ENCODE measurements at regions not wholly inside any gene's neighbourhood (a gene's known extent, or its start where the extent isn't known, plus 50 kb on each side); places are given as distances from the start of the nearest gene placed in this dataset.
"Not testable (repeated sequence)": the region's sequence is repeated elsewhere in the genome, so short reads cannot be mapped to it uniquely, and the experiment has no call there.

DNA sequence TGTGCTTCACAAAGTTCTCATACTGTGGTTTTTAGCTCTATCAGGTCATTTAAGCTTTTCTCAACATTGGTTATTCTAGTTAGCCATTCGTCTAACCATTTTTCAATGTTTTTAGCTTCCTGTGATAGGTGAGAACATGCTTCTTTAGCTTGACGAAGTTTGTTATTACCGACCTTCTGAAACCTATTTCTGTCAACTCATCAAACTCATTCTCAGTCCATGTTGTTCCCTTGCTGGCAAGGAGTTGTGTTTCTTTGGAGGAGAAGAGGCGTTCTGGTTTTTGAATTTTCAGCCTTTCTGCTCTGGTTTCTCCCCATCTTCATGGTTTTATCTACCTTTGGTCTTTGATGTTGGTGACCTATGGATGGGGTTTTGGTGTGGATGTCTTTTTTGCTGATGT lies 120.9 kb downstream of the NFKBIZ start:
- no CpG with 5 or more reads among the region's 4 CpGs for WGBS (ENCODE audit: extremely low coverage, insufficient coverage, low lambda C conversion rate)
- H3K27me3 ChIP-seq (ENCODE audit: insufficient read depth, low read length, poor library complexity): no peaks in the 10 kb centered on the region

DNA sequence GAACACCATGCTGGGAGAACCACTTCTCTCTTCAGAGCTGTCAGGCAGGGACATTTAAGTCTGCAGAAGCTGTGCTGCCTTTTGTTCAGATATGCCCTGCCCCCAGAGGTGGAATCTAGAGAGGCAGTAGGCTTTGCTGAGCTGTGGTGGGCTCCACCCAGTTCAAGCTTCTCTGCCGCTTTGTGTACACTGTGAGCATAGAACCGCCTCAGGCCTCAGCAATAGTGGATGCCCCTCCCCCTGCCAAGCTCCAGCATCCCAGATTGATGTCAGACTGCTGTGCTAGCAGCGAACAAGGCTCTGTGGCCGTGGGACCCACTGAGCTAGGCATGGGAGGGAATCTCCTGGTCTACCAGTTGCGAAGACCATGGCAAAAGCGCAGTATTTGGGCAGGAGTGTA lies 121.6 kb downstream of the NFKBIZ start:
- Histone ChIP-seq H4K5ac (ENCODE audit: low read length) (no peak overlapping the region), H3K9ac (ENCODE audit: low read length) (no peak overlapping the region), H3K18ac (ENCODE audit: low read length) (no peak overlapping the region), H2BK120ac (ENCODE audit: low read depth, low read length) (no peak overlapping the region), H3K56ac (ENCODE audit: low read length) (no peak overlapping the region), H3K36me3 (ENCODE audit: control insufficient read depth, insufficient read depth, low read length) (no peaks in the 10 kb centered on the region), H3K4me2 (ENCODE audit: low read length) (no peak overlapping the region), H2BK5ac (ENCODE audit: low read length) (no peak overlapping the region), H2BK15ac (replicated peaks; ENCODE audit: low read depth) (no peak overlapping the region), H3K4me1 (ENCODE audit: control insufficient read depth, low read depth, low read length) (no peaks in the 10 kb centered on the region), H3K23ac (ENCODE audit: low read length) (no peak overlapping the region), H3K4ac (ENCODE audit: low read depth, low read length) (no peak overlapping the region), H3K79me2 (ENCODE audit: control insufficient read depth, insufficient read depth, low read length) (no peaks in the 10 kb centered on the region), H3K27ac (ENCODE audit: low read depth, low read length) (no peak overlapping the region), H4K8ac (ENCODE audit: low read depth, low read length) (no peak overlapping the region), H3K79me1 (ENCODE audit: low read length) (no peaks in the 10 kb centered on the region), H2AK5ac (ENCODE audit: low read length) (no peak overlapping the region), H3K4me3 (ENCODE audit: low read length) (no peak overlapping the region), H3K27me3 (ENCODE audit: insufficient read depth, low read length, poor library complexity) (no peaks in the 10 kb centered on the region)
- WGBS (ENCODE audit: extremely low coverage, insufficient coverage, low lambda C conversion rate): no CpG with 5 or more reads among the region's 6 CpGs
- DNase-seq: no peak

More for the DNA sequence above, 120.9 kb downstream of the NFKBIZ start:
- no peak overlapping the region for H2BK15ac ChIP-seq (replicated peaks; ENCODE audit: low read depth)
- no peak overlapping the region for H2AK5ac ChIP-seq (ENCODE audit: low read length)
- H2BK120ac ChIP-seq (ENCODE audit: low read depth, low read length): no peak overlapping the region
- H4K5ac ChIP-seq (ENCODE audit: low read length): no peak overlapping the region
- H3K4me3 ChIP-seq (ENCODE audit: low read length): no peak overlapping the region
- H3K4me2 ChIP-seq (ENCODE audit: low read length): no peak overlapping the region
- H3K18ac ChIP-seq (ENCODE audit: low read length): no peak overlapping the region
- no peaks in the 10 kb centered on the region for H3K79me2 ChIP-seq (ENCODE audit: control insufficient read depth, insufficient read depth, low read length)
- H3K36me3 ChIP-seq (ENCODE audit: control insufficient read depth, insufficient read depth, low read length): no peaks in the 10 kb centered on the region
- no peak overlapping the region for H3K27ac ChIP-seq (ENCODE audit: low read depth, low read length)
- no peak overlapping the region for H3K56ac ChIP-seq (ENCODE audit: low read length)
- H3K4me1 ChIP-seq (ENCODE audit: control insufficient read depth, low read depth, low read length): no peaks in the 10 kb centered on the region
- H3K79me1 ChIP-seq (ENCODE audit: low read length): no peaks in the 10 kb centered on the region
- DNase-seq: no peak
- H3K4ac ChIP-seq (ENCODE audit: low read depth, low read length): no peak overlapping the region
- no peak overlapping the region for H3K9ac ChIP-seq (ENCODE audit: low read length)
- H4K8ac ChIP-seq (ENCODE audit: low read depth, low read length): no peak overlapping the region
- H3K23ac ChIP-seq (ENCODE audit: low read length): no peak overlapping the region
- no peak overlapping the region for H2BK5ac ChIP-seq (ENCODE audit: low read length)

DNA sequence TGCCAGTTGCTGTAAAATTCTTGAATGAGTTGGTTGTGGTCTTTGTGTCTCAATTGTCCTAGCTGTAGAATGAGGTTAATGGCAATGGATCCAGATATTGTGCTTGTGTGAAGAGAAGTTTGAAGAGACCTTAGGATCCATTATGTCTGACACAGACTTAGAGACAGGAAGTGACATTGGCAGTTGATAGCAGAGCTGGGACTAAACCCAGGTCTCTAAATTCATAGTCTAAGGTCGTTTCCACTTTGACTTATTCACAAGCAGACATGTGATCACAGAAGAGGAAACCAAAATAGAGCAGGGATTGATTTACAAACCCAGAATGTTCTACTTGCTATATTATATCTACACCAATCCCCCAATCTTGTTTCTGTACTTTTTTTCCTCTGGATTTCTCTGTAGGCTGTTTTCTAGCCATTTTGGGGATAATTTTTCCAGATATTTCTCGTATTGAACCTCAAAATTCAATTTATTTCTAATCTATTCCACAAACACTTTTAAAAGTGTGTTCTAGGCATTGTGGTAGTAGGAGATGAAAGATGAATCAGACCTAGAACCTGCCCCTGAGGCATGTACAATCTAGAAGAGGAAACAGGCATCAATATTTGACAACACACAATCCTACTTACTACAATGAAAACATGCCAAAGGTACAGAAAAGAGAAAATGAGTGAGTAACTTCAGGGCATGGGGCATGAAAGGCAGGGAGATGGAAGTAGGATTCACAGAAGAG lies 123.3 kb downstream of the NFKBIZ start:
- Histone ChIP-seq H3K23ac (ENCODE audit: low read length) (no peak overlapping the region), H2BK120ac (ENCODE audit: low read depth, low read length) (no peak overlapping the region), H3K4ac (ENCODE audit: low read depth, low read length) (no peak overlapping the region), H3K4me3 (ENCODE audit: low read length) (no peak overlapping the region), H2AK5ac (ENCODE audit: low read length) (no peak overlapping the region), H3K79me2 (ENCODE audit: control insufficient read depth, insufficient read depth, low read length) (no peaks in the 10 kb centered on the region), H3K9ac (ENCODE audit: low read length) (no peak overlapping the region), H2BK5ac (ENCODE audit: low read length) (no peak overlapping the region), H3K27me3 (ENCODE audit: insufficient read depth, low read length, poor library complexity) (no peaks in the 10 kb centered on the region), H3K4me1 (ENCODE audit: control insufficient read depth, low read depth, low read length) (no peaks in the 10 kb centered on the region), H3K18ac (ENCODE audit: low read length) (no peak overlapping the region), H2BK15ac (replicated peaks; ENCODE audit: low read depth) (no peak overlapping the region), H3K27ac (ENCODE audit: low read depth, low read length) (no peak overlapping the region), H3K36me3 (ENCODE audit: control insufficient read depth, insufficient read depth, low read length) (no peaks in the 10 kb centered on the region), H3K4me2 (ENCODE audit: low read length) (no peak overlapping the region), H4K8ac (ENCODE audit: low read depth, low read length) (no peak overlapping the region), H4K5ac (ENCODE audit: low read length) (no peak overlapping the region), H3K79me1 (ENCODE audit: low read length) (no peaks in the 10 kb centered on the region), H3K56ac (ENCODE audit: low read length) (no peak overlapping the region)
- no CpG with 5 or more reads among the region's 2 CpGs for WGBS (ENCODE audit: extremely low coverage, insufficient coverage, low lambda C conversion rate)
- no peak for DNase-seq

DNA sequence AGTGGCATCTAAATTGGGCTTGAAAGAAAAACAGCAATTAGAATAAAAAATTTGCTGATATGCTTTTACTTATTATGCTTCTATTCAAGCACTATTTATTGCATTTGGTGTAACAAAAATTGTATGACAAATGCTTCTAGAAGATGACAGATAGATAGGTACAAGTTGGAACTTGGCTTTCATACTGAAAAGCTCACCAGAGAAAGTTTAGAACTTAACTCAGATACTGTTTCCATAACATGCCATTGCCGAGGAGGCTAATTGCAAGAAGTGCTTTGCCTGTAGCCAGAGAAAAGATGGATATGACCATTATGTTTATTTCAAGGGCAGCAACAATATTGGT lies 123.8 kb downstream of the NFKBIZ start:
- Histone ChIP-seq H2BK120ac (ENCODE audit: low read depth, low read length) (no peak overlapping the region), H3K79me2 (ENCODE audit: control insufficient read depth, insufficient read depth, low read length) (no peaks in the 10 kb centered on the region), H3K56ac (ENCODE audit: low read length) (no peak overlapping the region), H3K18ac (ENCODE audit: low read length) (no peak overlapping the region), H3K27me3 (ENCODE audit: insufficient read depth, low read length, poor library complexity) (no peaks in the 10 kb centered on the region), H3K23ac (ENCODE audit: low read length) (no peak overlapping the region), H4K5ac (ENCODE audit: low read length) (no peak overlapping the region), H3K4me1 (ENCODE audit: control insufficient read depth, low read depth, low read length) (no peaks in the 10 kb centered on the region), H3K4me2 (ENCODE audit: low read length) (no peak overlapping the region), H3K27ac (ENCODE audit: low read depth, low read length) (no peak overlapping the region), H3K4ac (ENCODE audit: low read depth, low read length) (no peak overlapping the region), H3K9ac (ENCODE audit: low read length) (no peak overlapping the region), H2AK5ac (ENCODE audit: low read length) (no peak overlapping the region), H3K79me1 (ENCODE audit: low read length) (no peaks in the 10 kb centered on the region), H4K8ac (ENCODE audit: low read depth, low read length) (no peak overlapping the region), H3K4me3 (ENCODE audit: low read length) (no peak overlapping the region), H2BK15ac (replicated peaks; ENCODE audit: low read depth) (no peak overlapping the region), H3K36me3 (ENCODE audit: control insufficient read depth, insufficient read depth, low read length) (no peaks in the 10 kb centered on the region), H2BK5ac (ENCODE audit: low read length) (no peak overlapping the region)
- WGBS (ENCODE audit: extremely low coverage, insufficient coverage, low lambda C conversion rate): no CpG with 5 or more reads among the region's 1 CpG
- DNase-seq: no peak

DNA sequence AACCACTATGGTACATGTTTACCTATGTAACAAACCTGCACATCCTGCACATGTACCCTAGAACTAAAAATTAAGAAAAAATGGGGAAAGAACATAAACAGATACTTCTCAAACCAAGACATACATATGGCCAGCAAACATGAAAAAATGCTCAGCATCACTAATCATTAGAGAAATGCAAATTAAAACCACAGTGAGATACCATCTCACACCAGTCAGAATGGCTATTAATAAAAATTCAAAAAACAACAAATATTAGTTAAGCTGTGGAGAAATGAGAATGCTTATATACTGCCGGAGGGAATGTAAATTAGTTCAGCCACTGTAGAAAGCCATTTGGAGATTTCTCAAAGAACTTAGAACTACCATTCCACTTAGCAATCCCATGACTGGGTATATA lies 126.1 kb downstream of the NFKBIZ start:
- H2BK15ac ChIP-seq (replicated peaks; ENCODE audit: low read depth); H4K5ac ChIP-seq (ENCODE audit: low read length); H3K4me1 ChIP-seq (ENCODE audit: control insufficient read depth, low read depth, low read length); H3K4ac ChIP-seq (ENCODE audit: low read depth, low read length); H3K23ac ChIP-seq (ENCODE audit: low read length); H3K4me3 ChIP-seq (ENCODE audit: low read length); H3K9ac ChIP-seq (ENCODE audit: low read length); H2AK5ac ChIP-seq (ENCODE audit: low read length); DNase-seq; H3K27me3 ChIP-seq (ENCODE audit: insufficient read depth, low read length, poor library complexity); H3K27ac ChIP-seq (ENCODE audit: low read depth, low read length); H3K18ac ChIP-seq (ENCODE audit: low read length); H3K79me1 ChIP-seq (ENCODE audit: low read length); H2BK120ac ChIP-seq (ENCODE audit: low read depth, low read length); H4K8ac ChIP-seq (ENCODE audit: low read depth, low read length); H3K36me3 ChIP-seq (ENCODE audit: control insufficient read depth, insufficient read depth, low read length); H3K56ac ChIP-seq (ENCODE audit: low read length); H3K4me2 ChIP-seq (ENCODE audit: low read length); H2BK5ac ChIP-seq (ENCODE audit: low read length); H3K79me2 ChIP-seq (ENCODE audit: control insufficient read depth, insufficient read depth, low read length): not testable (repeated sequence)
- no CpG with 5 or more reads among the region's 1 CpG for WGBS (ENCODE audit: extremely low coverage, insufficient coverage, low lambda C conversion rate)

DNA sequence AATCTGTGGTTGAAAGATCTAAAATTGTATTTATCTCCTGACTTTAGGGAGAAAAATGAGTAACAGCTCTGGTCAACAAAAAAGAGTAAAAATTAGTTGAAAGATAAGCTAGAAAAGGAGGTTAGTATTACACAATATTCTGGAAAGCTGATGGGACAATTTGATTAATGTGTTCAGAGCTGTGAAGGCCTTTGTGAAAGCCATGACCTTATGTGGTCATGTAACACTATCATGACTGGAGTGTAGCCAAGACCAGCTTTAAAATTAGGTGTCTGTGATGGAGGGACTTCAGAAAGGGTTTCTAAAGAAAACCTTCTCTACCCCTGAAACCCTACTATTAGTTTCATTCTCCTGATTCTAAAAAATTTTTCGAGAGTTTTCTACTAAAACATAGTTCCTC lies 127.2 kb downstream of the NFKBIZ start:
- no peak overlapping the region for H3K4me3 ChIP-seq (ENCODE audit: low read length)
- no peak overlapping the region for H2BK5ac ChIP-seq (ENCODE audit: low read length)
- no peaks in the 10 kb centered on the region for H3K27me3 ChIP-seq (ENCODE audit: insufficient read depth, low read length, poor library complexity)
- H3K79me1 ChIP-seq (ENCODE audit: low read length): no peaks in the 10 kb centered on the region
- no peak overlapping the region for H4K8ac ChIP-seq (ENCODE audit: low read depth, low read length)
- H3K4me2 ChIP-seq (ENCODE audit: low read length): no peak overlapping the region
- no peak overlapping the region for H3K4ac ChIP-seq (ENCODE audit: low read depth, low read length)
- no peaks in the 10 kb centered on the region for H3K79me2 ChIP-seq (ENCODE audit: control insufficient read depth, insufficient read depth, low read length)
- DNase-seq: no peak
- no peak overlapping the region for H4K5ac ChIP-seq (ENCODE audit: low read length)
- no peak overlapping the region for H2BK120ac ChIP-seq (ENCODE audit: low read depth, low read length)
- no peaks in the 10 kb centered on the region for H3K4me1 ChIP-seq (ENCODE audit: control insufficient read depth, low read depth, low read length)
- H3K9ac ChIP-seq (ENCODE audit: low read length): no peak overlapping the region
- H2AK5ac ChIP-seq (ENCODE audit: low read length): no peak overlapping the region
- H2BK15ac ChIP-seq (replicated peaks; ENCODE audit: low read depth): no peak overlapping the region
- no peak overlapping the region for H3K23ac ChIP-seq (ENCODE audit: low read length)
- no peak overlapping the region for H3K27ac ChIP-seq (ENCODE audit: low read depth, low read length)
- H3K56ac ChIP-seq (ENCODE audit: low read length): no peak overlapping the region
- no peak overlapping the region for H3K18ac ChIP-seq (ENCODE audit: low read length)
- WGBS (ENCODE audit: extremely low coverage, insufficient coverage, low lambda C conversion rate): no CpG with 5 or more reads among the region's 1 CpG
- H3K36me3 ChIP-seq (ENCODE audit: control insufficient read depth, insufficient read depth, low read length): no peaks in the 10 kb centered on the region
